Colonic mucosa (tissue), 4 donors: ENCODE measurements at regions not wholly inside any gene's neighbourhood (a gene's known extent, or its start where the extent isn't known, plus 50 kb on each side); places are given as distances from the start of the nearest gene placed in this dataset.
"Not testable (repeated sequence)": the region's sequence is repeated elsewhere in the genome, so short reads cannot be mapped to it uniquely, and the experiment has no call there.

Experiments
- DNase-seq: peaks from one replicate; pipeline ENCODE4 v3.0.0-alpha.2; 2020
- H3K27ac ChIP-seq: fragments of 200-600 bp; one replicate; pipeline ENCODE4 v1.8.0; 2021
- H3K27me3 ChIP-seq: fragments of 200-600 bp; one replicate; pipeline ENCODE4 v1.8.0; 2021
- H3K36me3 ChIP-seq: fragments of 200-600 bp; one replicate; pipeline ENCODE4 v1.8.0; 2021
- H3K4me1 ChIP-seq: fragments of 200-600 bp; one replicate; pipeline ENCODE4 v1.8.0; 2021; ENCODE audit warnings: mild to moderate bottlenecking
- H3K4me3 ChIP-seq: fragments of 200-600 bp; one replicate; pipeline ENCODE4 v1.8.0; 2021
- H3K9ac ChIP-seq, 2 donors: one replicate each; pipeline ENCODE4 v1.7.0; 2013; ENCODE audit warnings: control low read depth in 2 of 2, low read depth in 2 of 2, low read length in 2 of 2
- H3K9me3 ChIP-seq: fragments of 200-600 bp; one replicate; pipeline ENCODE4 v1.8.0; 2021
- CTCF ChIP-seq: fragments of 200-600 bp; IDR thresholded peaks from one replicate; pipeline ENCODE4 v1.8.0; 2022; ENCODE audit warnings: antibody characterized with exemption, mild to moderate bottlenecking
- intact Hi-C: fragments of 100-400 bp; cut with DNase I; formaldehyde crosslinking; loops from one replicate; pipeline ENCODE4 v1.14.1; 2022
- donor health status: healthy.
- donor health status: DM: no; HTN: no; CAD: no.
- donor health status: DM: no; HTN: no; CAD: no.

GRCh38 chr20:22728146-22728745, 143.9 kb upstream of the FOXA2 start:
- Histone ChIP-seq H3K27me3 (no peaks in the 10 kb centered on the region), H3K27ac (no peak overlapping the region), H3K4me3 (no peak overlapping the region), H3K9me3 (no peaks in the 10 kb centered on the region), H3K36me3 (no peaks in the 10 kb centered on the region), H3K9ac (no peak overlapping the region), H3K4me1 (no peaks in the 10 kb centered on the region)
- intact Hi-C loops, result no loop called here
- TF ChIP-seq CTCF, result no peak
- DNase-seq, result no peak

GRCh38 chr20:22729180-22729579, 144.8 kb upstream of the FOXA2 start:
- Histone ChIP-seq H3K36me3 (no peaks in the 10 kb centered on the region), H3K9ac (no peak overlapping the region), H3K4me1 (no peaks in the 10 kb centered on the region), H3K4me3 (no peak overlapping the region), H3K27me3 (no peaks in the 10 kb centered on the region), H3K9me3 (no peaks in the 10 kb centered on the region), H3K27ac (no peak overlapping the region)
- no peak for TF ChIP-seq CTCF
- intact Hi-C loops, result no loop called here
- peak; percentile 34 for DNase-seq

DNA sequence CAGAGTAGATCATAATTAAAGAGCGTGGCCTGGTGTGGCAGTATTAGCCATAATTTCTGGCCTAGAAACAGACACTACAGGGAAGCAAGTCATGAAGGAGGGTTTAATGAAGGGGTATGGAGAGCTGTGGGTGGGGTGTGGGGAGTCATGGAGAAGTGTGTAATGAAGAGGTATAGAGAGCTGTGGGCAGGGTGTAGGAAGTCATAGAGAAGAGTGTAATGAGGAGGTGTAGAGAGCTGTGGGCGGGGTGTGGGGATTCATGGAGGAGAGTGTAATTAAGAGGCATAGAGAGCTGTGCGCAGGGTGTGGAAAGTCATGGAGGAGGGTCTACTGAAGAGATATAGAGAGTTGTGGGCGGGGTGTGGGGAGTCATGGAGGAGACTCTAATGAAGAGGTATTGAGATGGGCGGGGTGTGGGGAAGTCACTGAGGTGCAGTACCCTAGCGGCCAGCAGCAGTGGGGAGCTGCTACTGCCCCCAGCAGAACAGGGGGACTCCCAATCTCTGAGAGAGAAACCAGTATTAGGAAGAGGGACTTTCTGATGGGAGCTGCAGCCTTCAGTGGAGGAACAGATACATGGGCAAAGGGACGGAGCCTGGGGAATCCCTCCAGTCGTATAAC, 145.4 kb upstream of the FOXA2 start:
- Histone ChIP-seq H3K9ac (no peak overlapping the region), H3K9me3 (no peaks in the 10 kb centered on the region), H3K4me3 (no peak overlapping the region), H3K27ac (no peak overlapping the region), H3K36me3 (no peaks in the 10 kb centered on the region), H3K27me3 (no peaks in the 10 kb centered on the region), H3K4me1 (no peaks in the 10 kb centered on the region)
- intact Hi-C loops, result no loop called here
- no peak for TF ChIP-seq CTCF
- DNase-seq, result no peak

- Histone ChIP-seq H3K27me3 (no peaks in the 10 kb centered on the region), H3K9me3 (no peaks in the 10 kb centered on the region), H3K9ac (no peak overlapping the region), H3K27ac (no peak overlapping the region), H3K36me3 (no peaks in the 10 kb centered on the region), H3K4me1 (no peaks in the 10 kb centered on the region), H3K4me3 (no peak overlapping the region)
- DNase-seq, result no peak
- intact Hi-C loops, result no loop called here
- no peak for TF ChIP-seq CTCF
Observed at GRCh38 chr20:22732751-22733150, 148.4 kb upstream of the FOXA2 start.

- H3K36me3 ChIP-seq, H3K9ac ChIP-seq, H3K4me1 ChIP-seq, H3K27ac ChIP-seq, intact Hi-C loops, H3K9me3 ChIP-seq, H3K4me3 ChIP-seq, H3K27me3 ChIP-seq: not testable (repeated sequence)
- peak; percentile 45 for TF ChIP-seq CTCF
- peak; percentile 62 for DNase-seq
Observed at GRCh38 chr20:22734946-22735647, 150.7 kb upstream of the FOXA2 start.
